K562 (cell line): ENCODE measurements at regions not wholly inside any gene's neighbourhood (a gene's known extent, or its start where the extent isn't known, plus 50 kb on each side); places are given as distances from the start of the nearest gene placed in this dataset.

Experiments used
- C11orf30 ChIP-seq: fragments of 450-650 bp; IDR thresholded peaks from 2 replicates; pipeline ENCODE4 v1.6.1; 2016; ENCODE audit warnings: low read depth, mild to moderate bottlenecking
- CAMTA2 ChIP-seq: fragments of 250-450 bp; sonication (Bioruptor Pico); conservative IDR thresholded peaks from 2 replicates; pipeline ENCODE4 v1.5.1; 2022
- CHD1 ChIP-seq: fragments of 200-600 bp; sonication (generic); IDR thresholded peaks from one replicate; pipeline ENCODE4 v1.6.1; 2012; ENCODE audit warnings: mild to moderate bottlenecking, moderate library complexity, low read length, inconsistent platforms
- DEAF1 ChIP-seq: fragments of 450-650 bp; formaldehyde crosslinking; IDR thresholded peaks from 2 replicates; pipeline ENCODE4 v1.4.0; 2020; ENCODE audit warnings: mild to moderate bottlenecking, moderate library complexity
- FIP1L1 ChIP-seq: fragments of 200-400 bp; formaldehyde crosslinking; IDR thresholded peaks from 2 replicates; pipeline ENCODE4 v1.6.1; 2018; ENCODE audit warnings: mild to moderate bottlenecking, low read depth, low read length; ENCODE audit not compliant: poor library complexity, severe bottlenecking
- FOXK2 ChIP-seq, 2 experiments: fragments of 450-650 bp; IDR thresholded peaks in 1 of 2; conservative IDR thresholded peaks in 1 of 2; 2 replicates each; pipeline ENCODE4 v1.6.1; 2016; ENCODE audit warnings: low read depth in 2 of 2, mild to moderate bottlenecking in 1 of 2
- HMGN3 ChIP-seq: IDR thresholded peaks from 2 replicates; pipeline ENCODE4 v1.6.1; 2011; ENCODE audit warnings: borderline replicate concordance, low read depth, mild to moderate bottlenecking, mixed read lengths, low read length; ENCODE audit not compliant: insufficient read length; ENCODE audit errors: extremely low read depth
- IRF9 ChIP-seq: fragments of 450-650 bp; IDR thresholded peaks from 2 replicates; pipeline ENCODE4 v1.6.1; 2016; ENCODE audit warnings: missing biosample characterization, missing genetic modification characterization
- NR1H2 ChIP-seq: sonication (generic); formaldehyde crosslinking; IDR thresholded peaks from 2 replicates; pipeline ENCODE4 v1.4.0; 2020; ENCODE audit warnings: mild to moderate bottlenecking, missing genetic modification reagents
- NUFIP1 ChIP-seq: fragments of 450-650 bp; IDR thresholded peaks from 2 replicates; pipeline ENCODE4 v1.6.1; 2018; ENCODE audit not compliant: partially characterized antibody
- RBBP5 ChIP-seq: fragments of 200-600 bp; sonication (generic); IDR thresholded peaks from 2 replicates; pipeline ENCODE4 v1.6.1; 2012; ENCODE audit warnings: borderline replicate concordance, mild to moderate bottlenecking, low read length, control low read depth, inconsistent platforms; ENCODE audit not compliant: insufficient read depth, poor library complexity, severe bottlenecking
- SETDB1 ChIP-seq: IDR thresholded peaks from one replicate; pipeline ENCODE4 v1.6.1; 2012; ENCODE audit warnings: low read length, control low read depth, inconsistent platforms
- SMARCE1 ChIP-seq: fragments of 450-650 bp; IDR thresholded peaks from 2 replicates; pipeline ENCODE4 v1.7.1; 2016; ENCODE audit warnings: mild to moderate bottlenecking
- SMC3 ChIP-seq: conservative IDR thresholded peaks from 2 replicates; pipeline ENCODE4 v1.6.1; 2011; ENCODE audit warnings: low read depth, low read length, improper control_type of control experiment; ENCODE audit not compliant: insufficient read depth
- ZBTB1 ChIP-seq: sonication (generic); formaldehyde crosslinking; IDR thresholded peaks from 2 replicates; pipeline ENCODE4 v1.8.1; 2023; ENCODE audit warnings: missing genetic modification reagents, low read depth, mild to moderate bottlenecking, borderline replicate concordance
- ZBTB2 ChIP-seq: fragments of 450-650 bp; IDR thresholded peaks from 2 replicates; pipeline ENCODE4 v1.6.1; 2016; ENCODE audit warnings: antibody characterized with exemption
- ZFP30 ChIP-seq: fragments of 250-450 bp; sonication (Bioruptor Pico); IDR thresholded peaks from 2 replicates; pipeline ENCODE4 v1.8.0; 2022; ENCODE audit warnings: moderate library complexity, mild to moderate bottlenecking, inconsistent platforms, borderline replicate concordance
- ZNF445 ChIP-seq: fragments of 250-450 bp; sonication (Bioruptor Pico); IDR thresholded peaks from 2 replicates; pipeline ENCODE4 v1.4.0; 2020; ENCODE audit warnings: low read depth, mild to moderate bottlenecking, moderate library complexity
- ZNF449 ChIP-seq: fragments of 250-450 bp; sonication (Bioruptor Pico); IDR thresholded peaks from 2 replicates; pipeline ENCODE4 v1.8.0; 2022; ENCODE audit warnings: moderate library complexity, mild to moderate bottlenecking, inconsistent platforms
- ZNF583 ChIP-seq: fragments of 250-450 bp; sonication (Bioruptor Pico); IDR thresholded peaks from 2 replicates; pipeline ENCODE4 v1.4.0; 2020
- ZNF586 ChIP-seq: fragments of 450-650 bp; formaldehyde crosslinking; conservative IDR thresholded peaks from 2 replicates; pipeline ENCODE4 v1.4.0; 2020; ENCODE audit warnings: mild to moderate bottlenecking, moderate library complexity
- ZNF785 ChIP-seq: fragments of 250-450 bp; sonication (Bioruptor Pico); IDR thresholded peaks from 2 replicates; pipeline ENCODE4 v1.4.0; 2020; ENCODE audit warnings: mild to moderate bottlenecking
- ZNF830 ChIP-seq: fragments of 250-450 bp; sonication (Bioruptor Pico); IDR thresholded peaks from 2 replicates; pipeline ENCODE4 v1.5.0; 2021; ENCODE audit warnings: mild to moderate bottlenecking

- no peak for TF ChIP-seq FOXK2 (conservative IDR thresholded peaks at IDR 0.05 in 1 of 2, IDR thresholded peaks at IDR 0.05 in 1 of 2; ENCODE audit: low read depth in 2 of 2)
- TF ChIP-seq ZNF830 (CRISPR knock-in tag) = no peak
- peak; percentile 95 for TF ChIP-seq SMC3
- no peak for TF ChIP-seq SETDB1
- TF ChIP-seq NR1H2 = no peak
- no peak for TF ChIP-seq ZBTB1 (CRISPR knock-in tag)
- no peak for TF ChIP-seq ZNF586 (CRISPR knock-in tag)
- no peak for TF ChIP-seq ZBTB2
- no peak for TF ChIP-seq NUFIP1
- no peak for TF ChIP-seq ZFP30 (CRISPR knock-in tag)
- TF ChIP-seq ZNF583 (CRISPR knock-in tag) = no peak
- no peak for TF ChIP-seq FIP1L1
- TF ChIP-seq ZNF785 (CRISPR knock-in tag) = no peak
- no peak for TF ChIP-seq ZNF449 (CRISPR knock-in tag)
- TF ChIP-seq RBBP5 = no peak
- no peak for TF ChIP-seq SMARCE1
- no peak for TF ChIP-seq CAMTA2 (CRISPR knock-in tag)
- no peak for TF ChIP-seq ZNF445 (CRISPR knock-in tag)
- TF ChIP-seq HMGN3 = no peak
- TF ChIP-seq C11orf30 = no peak
- TF ChIP-seq IRF9 = no peak
- peak; percentile 92 for TF ChIP-seq DEAF1
- no peak for TF ChIP-seq CHD1
These were observed 201.8 kb downstream of the ZFP36L2 start (continued) for GRCh38 chr2:43024515-43025011.
